GM04504 (cell line): ENCODE measurements at regions not wholly inside any gene's neighbourhood (a gene's known extent, or its start where the extent isn't known, plus 50 kb on each side); places are given as distances from the start of the nearest gene placed in this dataset.
A peak's percentile ranks its signal among the peaks of the same experiment; 100 is the strongest.
"Not testable (repeated sequence)": the region's sequence is repeated elsewhere in the genome, so short reads cannot be mapped to it uniquely, and the experiment has no call there.

ENCODE experiments used
- DNase-seq: peaks from one replicate; pipeline ENCODE4 v3.0.0-alpha.2; 2012; ENCODE audit warnings: low read depth

GRCh38 chr11:116698080-116698479 lies 74.7 kb downstream of the BUD13 start:
- no peak for DNase-seq

GRCh38 chr11:116697639-116698038 lies 75.1 kb downstream of the BUD13 start:
- DNase-seq, result no peak

- no peak for DNase-seq
Measured at GRCh38 chr11:116697011-116697410, 75.8 kb downstream of the BUD13 start.

GRCh38 chr11:116696381-116696941 lies 76.3 kb downstream of the BUD13 start:
- DNase-seq, result no peak

GRCh38 chr11:116695657-116696254 lies 77.0 kb downstream of the BUD13 start:
- DNase-seq, result no peak

- DNase-seq, result no peak
Measured at GRCh38 chr11:116694815-116695590, 77.8 kb downstream of the BUD13 start.

GRCh38 chr11:116694349-116694725 lies 78.5 kb downstream of the BUD13 start:
- DNase-seq, result no peak

- DNase-seq, result no peak
Measured at GRCh38 chr11:116693593-116694348, 79.0 kb downstream of the BUD13 start.

- DNase-seq, result no peak
Measured at GRCh38 chr11:116693102-116693570, 79.7 kb downstream of the BUD13 start.

- no peak for DNase-seq
Measured at GRCh38 chr11:116692318-116693101, 80.3 kb downstream of the BUD13 start.

- peak; percentile 4 for DNase-seq
Measured at GRCh38 chr11:116691771-116692177, 81.0 kb downstream of the BUD13 start.

GRCh38 chr11:116690611-116691010 lies 82.2 kb downstream of the BUD13 start:
- no peak for DNase-seq

- DNase-seq, result no peak
Measured at GRCh38 chr11:116689413-116690127, 83.2 kb downstream of the BUD13 start.

- no peak for DNase-seq
Measured at GRCh38 chr11:116688202-116688540, 84.6 kb downstream of the BUD13 start.

GRCh38 chr11:116687458-116688201 lies 85.2 kb downstream of the BUD13 start:
- no peak for DNase-seq

GRCh38 chr11:116686866-116687265 lies 85.9 kb downstream of the BUD13 start:
- no peak for DNase-seq

GRCh38 chr11:116683982-116684381 lies 88.8 kb downstream of the BUD13 start:
- DNase-seq, result no peak

GRCh38 chr11:116680349-116681125 lies 92.2 kb downstream of the BUD13 start:
- no peak for DNase-seq

GRCh38 chr11:116678887-116679286 lies 93.9 kb downstream of the BUD13 start:
- no peak for DNase-seq

GRCh38 chr11:116667318-116667717 lies 105.5 kb downstream of the BUD13 start:
- DNase-seq, result not testable (repeated sequence)
